GM19324 (cell line): ENCODE measurements at regions not wholly inside any gene's neighbourhood (a gene's known extent, or its start where the extent isn't known, plus 50 kb on each side); places are given as distances from the start of the nearest gene placed in this dataset.
"Not testable (repeated sequence)": the region's sequence is repeated elsewhere in the genome, so short reads cannot be mapped to it uniquely, and the experiment has no call there.

Experiments
- ATAC-seq: cut with Tn5 transposase; IDR thresholded peaks from one replicate; pipeline ENCODE4 v1.9.1; 2021; ENCODE audit warnings: mild to moderate bottlenecking, moderate library complexity; ENCODE audit not compliant: unreplicated experiment, low FRiP score

GRCh38 chr12:75766263-75767160, 255.1 kb upstream of the KRR1 start:
- no peak for ATAC-seq

GRCh38 chr12:75765170-75766059, 254.0 kb upstream of the KRR1 start:
- ATAC-seq: no peak

- ATAC-seq: no peak
These were observed 252.9 kb upstream of the KRR1 start for GRCh38 chr12:75764091-75764841.

GRCh38 chr12:75760573-75761294, 249.3 kb upstream of the KRR1 start:
- no peak for ATAC-seq

GRCh38 chr12:75759842-75760572, 248.6 kb upstream of the KRR1 start:
- ATAC-seq: no peak

GRCh38 chr12:75759196-75759595, 247.8 kb upstream of the KRR1 start:
- no peak for ATAC-seq

GRCh38 chr12:75756771-75757170, 245.4 kb upstream of the KRR1 start:
- ATAC-seq: no peak

GRCh38 chr12:75756111-75756510, 244.7 kb upstream of the KRR1 start:
- ATAC-seq: no peak

- ATAC-seq: no peak
These were observed 243.3 kb upstream of the KRR1 start for GRCh38 chr12:75754698-75755097.

- ATAC-seq: no peak
These were observed 242.7 kb upstream of the KRR1 start for GRCh38 chr12:75754141-75754540.

- ATAC-seq: no peak
These were observed 240.5 kb upstream of the KRR1 start for GRCh38 chr12:75751769-75752471.

- no peak for ATAC-seq
These were observed 239.4 kb upstream of the KRR1 start for GRCh38 chr12:75750716-75751306.

GRCh38 chr12:75748990-75749389, 237.6 kb upstream of the KRR1 start:
- ATAC-seq: not testable (repeated sequence)

- no peak for ATAC-seq
These were observed 236.7 kb upstream of the KRR1 start for GRCh38 chr12:75748136-75748535.

- ATAC-seq: no peak
These were observed 236.2 kb upstream of the KRR1 start for GRCh38 chr12:75747572-75748021.

GRCh38 chr12:75746621-75747020, 235.2 kb upstream of the KRR1 start:
- no peak for ATAC-seq

- ATAC-seq: no peak
These were observed 233.3 kb upstream of the KRR1 start for GRCh38 chr12:75744607-75745256.

- no peak for ATAC-seq
These were observed 231.6 kb upstream of the KRR1 start for GRCh38 chr12:75742961-75743360.
